Colonic mucosa (tissue), 4 donors: ENCODE measurements at regions not wholly inside any gene's neighbourhood (a gene's known extent, or its start where the extent isn't known, plus 50 kb on each side); places are given as distances from the start of the nearest gene placed in this dataset.

Experiments
- DNase-seq: peaks from one replicate; pipeline ENCODE4 v3.0.0-alpha.2; 2020
- H3K27ac ChIP-seq: fragments of 200-600 bp; one replicate; pipeline ENCODE4 v1.8.0; 2021
- H3K27me3 ChIP-seq: fragments of 200-600 bp; one replicate; pipeline ENCODE4 v1.8.0; 2021
- H3K36me3 ChIP-seq: fragments of 200-600 bp; one replicate; pipeline ENCODE4 v1.8.0; 2021
- H3K4me1 ChIP-seq: fragments of 200-600 bp; one replicate; pipeline ENCODE4 v1.8.0; 2021; ENCODE audit warnings: mild to moderate bottlenecking
- H3K4me3 ChIP-seq: fragments of 200-600 bp; one replicate; pipeline ENCODE4 v1.8.0; 2021
- H3K9ac ChIP-seq, 2 donors: one replicate each; pipeline ENCODE4 v1.7.0; 2013; ENCODE audit warnings: control low read depth in 2 of 2, low read depth in 2 of 2, low read length in 2 of 2
- H3K9me3 ChIP-seq: fragments of 200-600 bp; one replicate; pipeline ENCODE4 v1.8.0; 2021
- CTCF ChIP-seq: fragments of 200-600 bp; IDR thresholded peaks from one replicate; pipeline ENCODE4 v1.8.0; 2022; ENCODE audit warnings: antibody characterized with exemption, mild to moderate bottlenecking
- intact Hi-C: fragments of 100-400 bp; cut with DNase I; formaldehyde crosslinking; loops from one replicate; pipeline ENCODE4 v1.14.1; 2022
- donor health status: healthy.
- donor health status: DM: no; HTN: no; CAD: no.
- donor health status: DM: no; HTN: no; CAD: no.

GRCh38 chr2:104091894-104092293, 762.0 kb upstream of the POU3F3 start:
- DNase-seq = no peak
- TF ChIP-seq CTCF = no peak
- Histone ChIP-seq H3K36me3 (no peaks in the 10 kb centered on the region), H3K4me3 (no peak overlapping the region), H3K27me3 (no peaks in the 10 kb centered on the region), H3K27ac (no peak overlapping the region), H3K4me1 (no peaks in the 10 kb centered on the region), H3K9me3 (no peaks in the 10 kb centered on the region), H3K9ac (no peak overlapping the region)
- intact Hi-C loops = no loop called here

- H3K36me3 ChIP-seq = no peaks in the 10 kb centered on the region
- no peaks in the 10 kb centered on the region for H3K9me3 ChIP-seq
- DNase-seq = no peak
- H3K4me1 ChIP-seq = no peaks in the 10 kb centered on the region
- no peak overlapping the region for H3K4me3 ChIP-seq
- intact Hi-C loops = no loop called here
- no peak overlapping the region for H3K27ac ChIP-seq
- H3K27me3 ChIP-seq = no peaks in the 10 kb centered on the region
- no peak for TF ChIP-seq CTCF
- H3K9ac ChIP-seq = no peak overlapping the region
These were observed 761.0 kb upstream of the POU3F3 start for GRCh38 chr2:104092886-104093285.

- no peak overlapping the region for H3K27ac ChIP-seq
- DNase-seq = no peak
- H3K4me1 ChIP-seq = no peaks in the 10 kb centered on the region
- no peaks in the 10 kb centered on the region for H3K9me3 ChIP-seq
- H3K27me3 ChIP-seq = no peaks in the 10 kb centered on the region
- no peaks in the 10 kb centered on the region for H3K36me3 ChIP-seq
- no peak overlapping the region for H3K4me3 ChIP-seq
- no peak for TF ChIP-seq CTCF
- intact Hi-C loops = no loop called here
- no peak overlapping the region for H3K9ac ChIP-seq
These were observed 751.3 kb upstream of the POU3F3 start for GRCh38 chr2:104102615-104103014.

- Histone ChIP-seq H3K9ac (no peak overlapping the region), H3K9me3 (no peaks in the 10 kb centered on the region), H3K4me1 (no peaks in the 10 kb centered on the region), H3K4me3 (no peak overlapping the region), H3K27ac (no peak overlapping the region), H3K36me3 (no peaks in the 10 kb centered on the region), H3K27me3 (no peaks in the 10 kb centered on the region)
- intact Hi-C loops = no loop called here
- no peak for TF ChIP-seq CTCF
- no peak for DNase-seq
These were observed 744.6 kb upstream of the POU3F3 start for GRCh38 chr2:104109356-104109755.

GRCh38 chr2:104118889-104119288, 735.0 kb upstream of the POU3F3 start:
- intact Hi-C loops = no loop called here
- no peak for TF ChIP-seq CTCF

GRCh38 chr2:104120171-104120570, 733.7 kb upstream of the POU3F3 start:
- Histone ChIP-seq H3K27me3 (no peaks in the 10 kb centered on the region), H3K36me3 (no peaks in the 10 kb centered on the region), H3K27ac (no peak overlapping the region), H3K9ac (no peak overlapping the region), H3K4me3 (no peak overlapping the region), H3K9me3 (no peaks in the 10 kb centered on the region), H3K4me1 (no peaks in the 10 kb centered on the region)
- intact Hi-C loops = no loop called here
- DNase-seq = no peak
- TF ChIP-seq CTCF = no peak

More at GRCh38 chr2:104118889-104119288, 735.0 kb upstream of the POU3F3 start:
- Histone ChIP-seq H3K27me3 (no peaks in the 10 kb centered on the region), H3K27ac (no peak overlapping the region), H3K9ac (no peak overlapping the region), H3K36me3 (no peaks in the 10 kb centered on the region), H3K9me3 (no peaks in the 10 kb centered on the region), H3K4me3 (no peak overlapping the region), H3K4me1 (no peaks in the 10 kb centered on the region)
- no peak for DNase-seq
